ENCODE measurements at regions not wholly inside any gene's neighbourhood (a gene's known extent, or its start where the extent isn't known, plus 50 kb on each side); places are given as distances from the start of the nearest gene placed in this dataset.

DNA sequence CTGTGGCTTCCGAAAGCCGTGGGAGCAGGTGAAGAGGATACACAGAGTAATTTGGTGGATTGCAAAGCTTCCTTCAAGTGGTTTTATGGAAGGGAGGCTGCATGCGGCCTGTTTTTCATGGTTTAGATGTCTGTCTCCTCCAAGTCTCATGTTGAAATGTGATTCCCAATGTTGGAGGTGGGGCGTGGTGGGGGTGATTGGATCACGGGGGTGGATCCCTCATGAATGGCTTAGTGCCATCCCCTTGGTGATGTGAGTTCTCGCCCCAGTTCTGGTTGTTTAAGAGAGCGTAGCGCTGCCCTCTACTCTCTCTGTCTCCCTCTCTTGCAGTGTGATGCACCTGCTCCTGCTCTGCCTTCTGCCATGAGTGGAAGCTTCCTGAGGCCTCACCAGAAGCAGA lies 247.8 kb upstream of the B3GAT1 start:
- no peak for ATAC-seq
- TF ChIP-seq CSRNP3 (CRISPR knock-in tag; IDR thresholded peaks at IDR 0.05) (no peak), ZNF8 (CRISPR knock-in tag; IDR thresholded peaks at IDR 0.05) (no peak), SNAI2 (CRISPR knock-in tag; IDR thresholded peaks at IDR 0.05) (no peak), OSR1 (CRISPR knock-in tag; IDR thresholded peaks at IDR 0.05) (no peak), ARNTL (CRISPR knock-in tag; IDR thresholded peaks at IDR 0.05; ENCODE audit: borderline replicate concordance, low read depth) (no peak), TCF4 (CRISPR knock-in tag; IDR thresholded peaks at IDR 0.05; ENCODE audit: borderline replicate concordance) (no peak), TOX (CRISPR knock-in tag; IDR thresholded peaks at IDR 0.05; ENCODE audit: borderline replicate concordance) (no peak), TSHZ2 (CRISPR knock-in tag; IDR thresholded peaks at IDR 0.05) (no peak), ZFP3 (CRISPR knock-in tag; IDR thresholded peaks at IDR 0.05) (no peak), GLIS3 (CRISPR knock-in tag; IDR thresholded peaks at IDR 0.05) (no peak), ZFP30 (CRISPR knock-in tag; IDR thresholded peaks at IDR 0.05) (no peak), ZNF565 (CRISPR knock-in tag; conservative IDR thresholded peaks at IDR 0.05; ENCODE audit: low read depth) (no peak), ZC3H10 (CRISPR knock-in tag; IDR thresholded peaks at IDR 0.05) (no peak), ZNF70 (CRISPR knock-in tag; IDR thresholded peaks at IDR 0.05) (no peak), ESRRG (CRISPR knock-in tag; IDR thresholded peaks at IDR 0.05) (no peak)
- TF ChIP-seq, protein P1, sequence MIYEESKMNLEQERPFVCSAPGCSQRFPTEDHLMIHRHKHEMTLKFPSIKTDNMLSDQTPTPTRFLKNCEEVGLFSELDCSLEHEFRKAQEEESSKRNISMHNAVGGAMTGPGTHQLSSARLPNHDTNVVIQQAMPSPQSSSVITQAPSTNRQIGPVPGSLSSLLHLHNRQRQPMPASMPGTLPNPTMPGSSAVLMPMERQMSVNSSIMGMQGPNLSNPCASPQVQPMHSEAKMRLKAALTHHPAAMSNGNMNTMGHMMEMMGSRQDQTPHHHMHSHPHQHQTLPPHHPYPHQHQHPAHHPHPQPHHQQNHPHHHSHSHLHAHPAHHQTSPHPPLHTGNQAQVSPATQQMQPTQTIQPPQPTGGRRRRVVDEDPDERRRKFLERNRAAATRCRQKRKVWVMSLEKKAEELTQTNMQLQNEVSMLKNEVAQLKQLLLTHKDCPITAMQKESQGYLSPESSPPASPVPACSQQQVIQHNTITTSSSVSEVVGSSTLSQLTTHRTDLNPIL (CRISPR knock-in tag; IDR thresholded peaks at IDR 0.05; ENCODE audit: low read depth): no peak
- TF ChIP-seq, protein P2, sequence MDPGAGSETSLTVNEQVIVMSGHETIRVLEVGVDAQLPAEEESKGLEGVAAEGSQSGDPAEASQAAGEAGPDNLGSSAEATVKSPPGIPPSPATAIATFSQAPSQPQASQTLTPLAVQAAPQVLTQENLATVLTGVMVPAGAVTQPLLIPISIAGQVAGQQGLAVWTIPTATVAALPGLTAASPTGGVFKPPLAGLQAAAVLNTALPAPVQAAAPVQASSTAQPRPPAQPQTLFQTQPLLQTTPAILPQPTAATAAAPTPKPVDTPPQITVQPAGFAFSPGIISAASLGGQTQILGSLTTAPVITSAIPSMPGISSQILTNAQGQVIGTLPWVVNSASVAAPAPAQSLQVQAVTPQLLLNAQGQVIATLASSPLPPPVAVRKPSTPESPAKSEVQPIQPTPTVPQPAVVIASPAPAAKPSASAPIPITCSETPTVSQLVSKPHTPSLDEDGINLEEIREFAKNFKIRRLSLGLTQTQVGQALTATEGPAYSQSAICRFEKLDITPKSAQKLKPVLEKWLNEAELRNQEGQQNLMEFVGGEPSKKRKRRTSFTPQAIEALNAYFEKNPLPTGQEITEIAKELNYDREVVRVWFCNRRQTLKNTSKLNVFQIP (CRISPR knock-in tag; IDR thresholded peaks at IDR 0.05; ENCODE audit: borderline replicate concordance, low read depth): no peak
- TF ChIP-seq, protein P3, sequence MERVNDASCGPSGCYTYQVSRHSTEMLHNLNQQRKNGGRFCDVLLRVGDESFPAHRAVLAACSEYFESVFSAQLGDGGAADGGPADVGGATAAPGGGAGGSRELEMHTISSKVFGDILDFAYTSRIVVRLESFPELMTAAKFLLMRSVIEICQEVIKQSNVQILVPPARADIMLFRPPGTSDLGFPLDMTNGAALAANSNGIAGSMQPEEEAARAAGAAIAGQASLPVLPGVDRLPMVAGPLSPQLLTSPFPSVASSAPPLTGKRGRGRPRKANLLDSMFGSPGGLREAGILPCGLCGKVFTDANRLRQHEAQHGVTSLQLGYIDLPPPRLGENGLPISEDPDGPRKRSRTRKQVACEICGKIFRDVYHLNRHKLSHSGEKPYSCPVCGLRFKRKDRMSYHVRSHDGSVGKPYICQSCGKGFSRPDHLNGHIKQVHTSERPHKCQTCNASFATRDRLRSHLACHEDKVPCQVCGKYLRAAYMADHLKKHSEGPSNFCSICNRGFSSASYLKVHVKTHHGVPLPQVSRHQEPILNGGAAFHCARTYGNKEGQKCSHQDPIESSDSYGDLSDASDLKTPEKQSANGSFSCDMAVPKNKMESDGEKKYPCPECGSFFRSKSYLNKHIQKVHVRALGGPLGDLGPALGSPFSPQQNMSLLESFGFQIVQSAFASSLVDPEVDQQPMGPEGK (CRISPR knock-in tag; IDR thresholded peaks at IDR 0.05; ENCODE audit: borderline replicate concordance): no peak

DNA sequence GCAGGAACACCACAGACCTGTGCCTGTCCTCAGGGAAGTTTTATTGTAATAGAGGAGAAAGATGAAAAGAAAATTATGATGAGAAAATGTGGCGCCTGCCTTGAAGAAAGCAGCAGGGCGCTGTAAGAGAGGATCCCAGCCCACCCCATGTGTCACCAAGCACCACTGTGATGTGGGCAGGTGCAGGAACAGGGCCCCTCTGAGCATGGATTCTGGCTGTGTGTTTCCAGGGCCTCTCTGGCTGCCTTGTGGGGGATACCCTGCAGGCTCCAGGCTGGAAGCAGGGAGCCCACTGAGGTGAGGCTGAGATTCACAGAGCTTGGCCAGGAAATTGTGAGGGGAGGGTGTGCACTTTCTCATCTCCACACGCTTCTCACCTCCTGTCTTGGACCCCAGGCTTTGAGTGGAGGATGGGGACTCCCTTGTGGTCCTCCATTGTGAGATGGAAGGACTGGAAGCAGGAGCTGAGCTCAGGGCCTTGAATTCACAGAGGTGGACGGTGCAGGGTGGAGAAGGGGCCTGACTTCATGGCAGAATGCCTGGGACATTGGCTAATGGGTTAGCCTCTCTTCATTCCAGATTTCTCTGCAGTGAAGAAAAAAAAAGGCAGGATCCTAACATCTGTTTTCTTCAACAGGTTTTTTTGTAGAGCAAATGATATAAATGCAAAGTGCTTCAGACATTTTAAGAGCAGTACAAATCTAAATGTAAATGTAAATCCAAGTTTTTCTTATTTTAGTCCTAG lies 246.6 kb upstream of the B3GAT1 start:
- ATAC-seq: no peak
- TF ChIP-seq CSRNP3 (CRISPR knock-in tag; IDR thresholded peaks at IDR 0.05) (no peak), RARB (CRISPR knock-in tag; IDR thresholded peaks at IDR 0.05) (no peak), ZNF565 (CRISPR knock-in tag; conservative IDR thresholded peaks at IDR 0.05; ENCODE audit: low read depth) (no peak), BACH2 (CRISPR knock-in tag; IDR thresholded peaks at IDR 0.05; ENCODE audit: borderline replicate concordance) (no peak), ZNF70 (CRISPR knock-in tag; IDR thresholded peaks at IDR 0.05) (no peak), ESRRG (CRISPR knock-in tag; IDR thresholded peaks at IDR 0.05) (no peak), TSHZ2 (CRISPR knock-in tag; IDR thresholded peaks at IDR 0.05) (no peak), PPARA (CRISPR knock-in tag; IDR thresholded peaks at IDR 0.05; ENCODE audit: borderline replicate concordance) (no peak), ZFP30 (CRISPR knock-in tag; IDR thresholded peaks at IDR 0.05) (no peak)
- TF ChIP-seq, protein P3 (CRISPR knock-in tag; IDR thresholded peaks at IDR 0.05; ENCODE audit: borderline replicate concordance): no peak
- TF ChIP-seq, protein P1 (CRISPR knock-in tag; IDR thresholded peaks at IDR 0.05; ENCODE audit: low read depth): no peak
